ENCODE measurements at regions not wholly inside any gene's neighbourhood (a gene's known extent, or its start where the extent isn't known, plus 50 kb on each side); places are given as distances from the start of the nearest gene placed in this dataset.
"Not testable (repeated sequence)": the region's sequence is repeated elsewhere in the genome, so short reads cannot be mapped to it uniquely, and the experiment has no call there.

DNA sequence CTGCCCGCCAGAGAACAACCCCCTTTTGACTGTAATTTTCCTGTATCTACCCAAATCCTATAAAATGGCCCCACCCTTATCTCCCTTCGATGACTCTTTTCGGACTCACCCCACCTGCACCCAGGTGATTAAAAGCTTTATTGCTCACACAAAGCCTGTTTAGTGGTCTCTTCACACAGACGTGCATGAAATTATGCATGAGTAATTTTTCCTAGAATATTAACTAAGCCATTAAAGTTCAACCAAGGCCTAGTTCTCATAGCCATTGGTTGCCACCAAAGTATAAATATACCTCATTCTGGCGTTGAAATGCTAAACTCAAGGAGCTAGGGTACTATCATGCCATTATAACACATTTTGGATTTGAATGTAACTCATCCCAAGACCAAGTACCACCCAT, 243.9 kb downstream of the ZNF608 start:
- no peak for DNase-seq

GRCh38 chr5:124499818-124500217, 246.6 kb downstream of the ZNF608 start:
- not testable (repeated sequence) for DNase-seq

DNA sequence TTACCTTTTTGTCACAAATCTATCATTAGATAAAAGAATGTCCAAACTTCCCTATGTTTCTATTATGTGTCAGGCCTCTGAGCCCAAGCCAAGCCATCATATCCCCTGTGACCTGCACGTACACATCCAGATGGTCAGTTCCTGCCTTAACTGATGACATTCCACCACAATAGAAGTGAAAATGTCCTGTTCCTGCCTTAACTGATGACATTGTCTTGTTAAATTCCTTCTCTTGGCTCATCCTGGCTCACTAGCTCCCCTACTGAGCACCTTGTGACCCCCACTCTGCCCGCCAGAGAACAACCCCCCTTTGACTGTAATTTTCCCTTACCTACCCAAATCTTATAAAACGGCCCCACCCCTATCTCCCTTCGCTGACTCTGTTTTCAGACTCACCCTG, 249.5 kb downstream of the ZNF608 start:
- DNase-seq, result not testable (repeated sequence)

DNA sequence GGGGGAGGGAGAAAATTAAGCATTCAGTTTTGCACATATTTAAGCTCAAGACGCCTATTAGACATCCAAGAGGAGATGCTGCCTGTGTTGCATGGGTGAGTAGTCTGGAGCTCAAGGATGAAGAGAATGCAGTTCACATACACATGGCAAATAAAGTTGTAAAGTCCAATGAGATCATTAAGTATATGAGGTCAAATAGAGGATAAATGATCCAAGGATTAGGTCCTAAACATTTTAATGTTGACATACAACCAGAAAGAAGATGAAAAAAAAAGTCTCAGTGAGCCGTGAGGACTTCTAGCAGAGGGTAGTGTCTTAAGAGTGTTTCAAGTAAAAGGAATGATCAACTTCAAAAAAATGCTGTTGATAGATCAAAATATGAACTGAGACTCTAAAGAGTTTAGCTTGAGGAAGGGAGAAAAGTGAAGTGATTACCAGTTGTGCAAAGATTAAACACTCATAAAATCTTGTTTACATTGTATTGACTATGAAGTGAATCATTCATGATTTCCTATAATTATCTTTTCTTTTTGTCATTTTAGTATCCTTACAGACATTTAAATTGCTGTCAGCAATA, 251.8 kb downstream of the ZNF608 start:
- no peak for DNase-seq

- no peak for DNase-seq
These were observed 253.8 kb downstream of the ZNF608 start for GRCh38 chr5:124492444-124493224.

GRCh38 chr5:124490315-124490714, 256.1 kb downstream of the ZNF608 start:
- DNase-seq, result not testable (repeated sequence)

GRCh38 chr5:124481419-124481818, 265.0 kb downstream of the ZNF608 start:
- DNase-seq, result no peak

DNA sequence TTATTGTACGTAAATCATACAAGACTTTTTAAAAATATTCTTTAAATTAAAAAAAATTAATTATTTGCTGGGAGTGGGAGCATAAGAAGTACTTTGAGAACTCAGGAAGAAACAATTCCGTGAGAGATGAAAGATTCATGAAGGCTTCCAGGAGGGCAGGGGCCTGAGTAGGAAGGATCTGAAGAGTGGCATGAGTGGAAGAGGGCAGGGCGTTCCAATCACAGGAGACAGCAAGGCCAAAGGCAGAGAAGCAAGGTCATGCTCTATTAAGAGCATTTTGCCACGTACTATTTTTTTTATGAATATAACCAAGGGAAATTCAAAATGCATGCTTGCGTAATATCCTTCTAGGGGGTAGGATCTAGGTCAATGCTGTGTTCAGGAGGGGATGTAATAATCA, 265.5 kb downstream of the ZNF608 start:
- no peak for DNase-seq

- no peak for DNase-seq
These were observed 266.4 kb downstream of the ZNF608 start for GRCh38 chr5:124480022-124480421.

GRCh38 chr5:124478264-124478663, 268.2 kb downstream of the ZNF608 start:
- no peak for DNase-seq

- no peak for DNase-seq
These were observed 268.9 kb downstream of the ZNF608 start for GRCh38 chr5:124477577-124477976.

DNA sequence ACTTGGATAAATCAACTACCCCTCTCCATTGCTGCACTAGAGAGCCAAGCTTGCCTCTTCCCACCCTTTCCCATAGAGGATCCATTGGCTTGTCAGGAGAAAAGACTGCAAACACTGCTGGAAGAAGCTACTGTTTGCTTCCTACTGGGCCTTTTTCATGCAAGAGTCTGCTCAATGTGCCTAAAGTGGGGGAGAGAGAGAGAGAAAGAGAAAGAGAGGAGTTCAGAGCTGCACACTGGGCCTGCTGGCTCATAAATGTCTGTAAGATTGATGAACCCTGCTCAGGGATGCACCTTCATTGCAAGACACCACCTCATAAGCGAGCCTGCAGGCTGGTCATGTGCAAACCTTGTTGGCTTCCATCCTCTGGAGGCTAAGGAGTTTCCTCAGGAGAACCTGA, 269.4 kb downstream of the ZNF608 start:
- no peak for DNase-seq

DNA sequence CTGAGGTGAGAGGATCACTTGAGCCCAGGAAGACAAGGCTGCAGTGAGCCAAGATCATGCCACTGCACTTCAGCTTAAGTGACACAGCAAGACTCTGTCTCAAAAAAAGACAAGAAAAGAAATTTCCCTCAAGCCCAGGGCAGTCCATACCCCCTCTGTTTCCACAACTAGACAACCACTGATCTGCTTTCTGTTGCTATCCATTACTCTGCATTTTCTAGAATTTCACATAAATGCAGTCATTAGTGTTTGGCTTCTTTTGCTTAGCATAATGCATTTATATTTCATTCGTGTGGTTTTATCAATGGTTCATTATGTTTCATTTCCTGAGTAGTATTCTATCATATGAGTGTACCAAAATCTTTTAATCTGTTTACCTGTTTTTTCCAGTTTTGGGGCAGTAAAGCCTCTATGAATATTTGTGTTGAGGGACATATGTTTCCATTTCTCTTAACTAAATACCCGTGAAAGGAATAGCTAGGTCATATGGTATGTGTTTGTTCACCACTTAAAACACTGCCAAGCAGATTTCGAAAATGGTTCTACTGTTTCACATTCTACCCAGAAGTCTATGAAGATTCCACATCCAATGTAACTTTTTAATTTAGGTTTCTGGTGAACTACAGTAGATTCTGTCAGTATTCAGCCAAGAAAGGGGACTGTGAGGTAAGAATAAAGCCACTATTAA, 271.8 kb downstream of the ZNF608 start:
- no peak for DNase-seq

- DNase-seq, result no peak
These were observed 277.6 kb downstream of the ZNF608 start for GRCh38 chr5:124468671-124469411.

DNA sequence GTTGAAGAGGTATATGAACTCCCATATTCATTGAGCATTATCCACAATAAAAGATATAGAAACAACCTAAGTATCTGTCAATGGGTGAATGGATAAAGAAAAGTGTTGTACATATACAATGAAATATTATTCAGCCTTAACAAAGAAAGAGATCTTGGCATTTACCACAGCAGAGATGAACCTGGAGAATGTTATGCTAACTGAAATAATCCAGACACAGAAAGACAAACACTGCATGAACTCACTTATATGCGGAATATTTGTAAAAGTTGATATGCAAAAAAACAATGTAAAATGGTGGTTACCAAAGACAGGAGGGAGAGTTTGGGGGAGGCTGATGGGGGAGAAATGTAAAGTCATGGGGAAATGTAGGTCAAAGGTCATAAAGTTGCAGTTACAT, 278.7 kb downstream of the ZNF608 start:
- no peak for DNase-seq

DNA sequence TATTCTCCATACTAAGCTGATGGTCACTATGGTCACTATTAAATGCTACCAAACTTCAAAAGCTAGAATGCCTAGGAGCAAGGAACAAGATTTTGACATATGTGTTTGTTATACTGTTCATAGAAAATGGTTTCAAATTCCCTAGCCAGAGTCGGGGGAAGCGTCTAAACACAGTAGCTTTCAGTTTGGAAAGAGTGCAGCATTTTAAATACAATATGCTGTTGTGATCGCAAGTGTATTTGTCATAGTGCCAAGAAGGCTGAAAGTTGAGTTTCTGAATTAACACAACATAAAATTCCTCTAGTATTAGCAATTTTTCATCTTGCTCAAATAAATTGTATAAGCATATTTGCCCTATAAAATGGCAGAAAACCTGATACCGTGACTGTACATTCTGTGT, 280.4 kb downstream of the ZNF608 start:
- DNase-seq, result no peak

DNA sequence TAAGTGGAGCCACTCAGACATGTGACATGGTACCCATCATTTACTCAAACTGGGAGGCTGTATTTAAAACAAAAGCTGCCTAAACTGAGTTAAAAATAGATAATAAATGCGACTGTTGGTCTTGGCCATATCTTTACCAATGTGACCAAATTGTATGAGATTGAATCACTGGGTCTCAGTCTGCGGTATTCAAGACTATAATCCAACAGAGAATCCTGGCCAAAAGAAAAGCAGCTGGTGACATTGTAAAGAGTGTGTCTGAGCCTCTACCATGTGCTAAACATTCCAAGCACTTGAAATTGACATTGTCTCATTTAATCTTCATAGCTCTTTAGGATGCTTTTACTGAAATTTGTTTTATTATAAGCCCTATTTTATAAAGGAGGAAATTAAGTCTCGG, 282.6 kb downstream of the ZNF608 start:
- no peak for DNase-seq

DNA sequence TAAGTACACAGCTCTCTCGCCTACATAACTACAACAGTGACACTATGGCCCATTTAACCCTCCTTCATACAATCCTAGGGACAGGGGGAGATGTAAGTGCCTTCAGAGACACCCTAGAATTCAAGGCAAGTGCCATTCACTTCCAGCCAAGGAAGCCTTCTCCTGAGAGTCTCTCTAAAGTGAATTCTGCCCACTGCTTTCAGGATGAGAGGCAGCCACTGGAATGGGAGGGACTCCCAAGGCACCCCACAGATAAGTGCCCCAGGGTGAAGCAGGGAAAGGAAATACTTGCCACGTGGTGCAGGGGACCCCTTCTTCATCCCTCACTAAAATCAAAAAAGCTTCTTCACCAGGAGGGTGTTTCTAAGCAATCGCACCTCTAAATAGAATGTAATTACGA, 283.7 kb downstream of the ZNF608 start:
- no peak for DNase-seq

- no peak for DNase-seq
These were observed 284.5 kb downstream of the ZNF608 start for GRCh38 chr5:124461941-124462340.

- no peak for DNase-seq
These were observed 285.3 kb downstream of the ZNF608 start for GRCh38 chr5:124461157-124461556.

DNA sequence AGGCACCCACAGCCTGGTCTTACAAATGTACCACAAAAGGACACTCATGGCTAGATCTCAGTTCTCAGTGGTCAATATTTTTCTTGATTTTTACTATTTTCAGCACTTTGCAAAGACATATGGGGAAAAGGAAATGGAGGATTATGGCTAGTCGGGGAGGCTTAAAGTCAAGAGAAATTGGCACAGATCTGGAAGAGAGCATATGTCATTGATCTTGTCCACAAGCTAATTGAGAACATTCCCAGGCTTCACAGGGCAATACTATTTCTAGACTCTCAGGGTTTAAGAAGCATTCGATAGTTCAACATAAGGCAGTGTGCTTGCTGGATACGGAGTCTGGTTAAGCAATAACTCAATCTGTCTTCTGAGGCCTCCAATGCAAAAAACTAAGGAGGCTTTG, 285.8 kb downstream of the ZNF608 start:
- no peak for DNase-seq

- no peak for DNase-seq
These were observed 286.5 kb downstream of the ZNF608 start for GRCh38 chr5:124459984-124460383.

- DNase-seq, result no peak
These were observed 288.5 kb downstream of the ZNF608 start for GRCh38 chr5:124457901-124458300.

GRCh38 chr5:124457101-124457500, 289.3 kb downstream of the ZNF608 start:
- DNase-seq, result no peak
